GM18519 (cell line): ENCODE measurements at regions not wholly inside any gene's neighbourhood (a gene's known extent, or its start where the extent isn't known, plus 50 kb on each side); places are given as distances from the start of the nearest gene placed in this dataset.
A peak's percentile ranks its signal among the peaks of the same experiment; 100 is the strongest.
"Not testable (repeated sequence)": the region's sequence is repeated elsewhere in the genome, so short reads cannot be mapped to it uniquely, and the experiment has no call there.

Source experiments
- ATAC-seq: cut with Tn5 transposase; IDR thresholded peaks from one replicate; pipeline ENCODE4 v1.9.1; 2021; ENCODE audit warnings: mild to moderate bottlenecking, moderate library complexity; ENCODE audit not compliant: unreplicated experiment, low FRiP score

GRCh38 chr12:92408072-92408900 is 262.6 kb upstream of the BTG1 start:
- no peak for ATAC-seq

GRCh38 chr12:92406404-92407070 is 260.9 kb upstream of the BTG1 start:
- ATAC-seq: not testable (repeated sequence)

- not testable (repeated sequence) for ATAC-seq
Measured at GRCh38 chr12:92405801-92406251, 260.2 kb upstream of the BTG1 start.

- ATAC-seq: no peak
Measured at GRCh38 chr12:92404921-92405320, 259.3 kb upstream of the BTG1 start.

GRCh38 chr12:92404259-92404894 is 258.7 kb upstream of the BTG1 start:
- ATAC-seq: peak; percentile 2

- ATAC-seq: peak; percentile 95
Measured at GRCh38 chr12:92403210-92404175, 257.8 kb upstream of the BTG1 start.

- no peak for ATAC-seq
Measured at GRCh38 chr12:92402415-92402814, 256.8 kb upstream of the BTG1 start.

- no peak for ATAC-seq
Measured at GRCh38 chr12:92400006-92400405, 254.4 kb upstream of the BTG1 start.

GRCh38 chr12:92398565-92399309 is 253.1 kb upstream of the BTG1 start:
- ATAC-seq: no peak

- ATAC-seq: no peak
Measured at GRCh38 chr12:92396647-92397252, 251.1 kb upstream of the BTG1 start.

- ATAC-seq: no peak
Measured at GRCh38 chr12:92395322-92395721, 249.7 kb upstream of the BTG1 start.

- no peak for ATAC-seq
Measured at GRCh38 chr12:92394895-92395294, 249.2 kb upstream of the BTG1 start.

GRCh38 chr12:92393504-92393903 is 247.9 kb upstream of the BTG1 start:
- ATAC-seq: no peak

GRCh38 chr12:92391726-92392125 is 246.1 kb upstream of the BTG1 start:
- not testable (repeated sequence) for ATAC-seq

- no peak for ATAC-seq
Measured at GRCh38 chr12:92389466-92389865, 243.8 kb upstream of the BTG1 start.

- ATAC-seq: no peak
Measured at GRCh38 chr12:92385296-92385695, 239.7 kb upstream of the BTG1 start.

- no peak for ATAC-seq
Measured at GRCh38 chr12:92384571-92384970, 238.9 kb upstream of the BTG1 start.

- no peak for ATAC-seq
Measured at GRCh38 chr12:92382383-92382878, 236.8 kb upstream of the BTG1 start.

- ATAC-seq: no peak
Measured at GRCh38 chr12:92381856-92382255, 236.2 kb upstream of the BTG1 start.
